DND-41 (cell line): ENCODE measurements at regions not wholly inside any gene's neighbourhood (a gene's known extent, or its start where the extent isn't known, plus 50 kb on each side); places are given as distances from the start of the nearest gene placed in this dataset.

Experiments
- ATAC-seq: fragments of 200-7000 bp; cut with Tn5 transposase; 3 replicates; pipeline ENCODE4 v1.9.1; 2021; ENCODE audit warnings: low read depth; ENCODE audit not compliant: insufficient read depth
- DNase-seq: peaks from one replicate; pipeline ENCODE4 v3.0.0-alpha.2; 2020
- H2AFZ ChIP-seq: 2 replicates; pipeline ENCODE4 v1.6.0; 2012; ENCODE audit warnings: low read depth, low read length
- H3K27ac ChIP-seq: 2 replicates; pipeline ENCODE4 v1.5.1; 2012; ENCODE audit warnings: low read length, inconsistent platforms
- H3K27me3 ChIP-seq: fragments of 200-600 bp; sonication (generic); 2 replicates; pipeline ENCODE4 v1.6.0; 2012; ENCODE audit warnings: low read length, mild to moderate bottlenecking, inconsistent platforms; ENCODE audit not compliant: insufficient read depth, poor library complexity
- H3K36me3 ChIP-seq: 2 replicates; pipeline ENCODE4 v1.5.1; 2012; ENCODE audit warnings: low read length, inconsistent platforms; ENCODE audit not compliant: insufficient read depth
- H3K4me1 ChIP-seq: 2 replicates; pipeline ENCODE4 v1.5.1; 2012; ENCODE audit warnings: mild to moderate bottlenecking, low read length; ENCODE audit not compliant: insufficient read depth
- H3K4me2 ChIP-seq: 2 replicates; pipeline ENCODE4 v1.6.0; 2012; ENCODE audit warnings: mild to moderate bottlenecking, moderate library complexity, low read length, inconsistent platforms; ENCODE audit not compliant: insufficient read depth
- H3K4me3 ChIP-seq, 2 experiments: fragments of 200-600 bp in 1 of 2; shearing (Covaris generic) in 1 of 2; 2 replicates each; pipeline ENCODE4 v1.5.1; 2012 to 2016; ENCODE audit warnings: inconsistent platforms in 2 of 2, low read length in 2 of 2, mild to moderate bottlenecking in 2 of 2, low read depth in 1 of 2, moderate library complexity in 1 of 2
- H3K79me2 ChIP-seq: 2 replicates; pipeline ENCODE4 v1.6.0; 2012; ENCODE audit warnings: low read length, inconsistent platforms; ENCODE audit not compliant: insufficient read depth
- H3K9ac ChIP-seq: 2 replicates; pipeline ENCODE4 v1.6.0; 2012; ENCODE audit warnings: low read depth, mild to moderate bottlenecking, inconsistent platforms, low read length, moderate library complexity
- H3K9me3 ChIP-seq: 2 replicates; pipeline ENCODE4 v1.5.1; 2012; ENCODE audit warnings: low read length, moderate library complexity, mild to moderate bottlenecking, inconsistent platforms; ENCODE audit not compliant: insufficient read depth, severe bottlenecking
- H4K20me1 ChIP-seq: 2 replicates; pipeline ENCODE4 v1.6.0; 2012; ENCODE audit warnings: low read length; ENCODE audit not compliant: insufficient read depth
- CTCF ChIP-seq: IDR thresholded peaks from 2 replicates; pipeline ENCODE4 v1.5.1; 2012; ENCODE audit warnings: borderline replicate concordance, low read length, moderate library complexity, mild to moderate bottlenecking; ENCODE audit not compliant: poor library complexity, severe bottlenecking; ENCODE audit errors: extremely low read depth
- EZH2 ChIP-seq: IDR thresholded peaks from 3 replicates; pipeline ENCODE4 v1.6.1; 2012; ENCODE audit warnings: borderline replicate concordance, low read depth, mild to moderate bottlenecking, moderate library complexity, low read length, inconsistent platforms; ENCODE audit not compliant: severe bottlenecking

- H2AFZ ChIP-seq: peak overlapping the region; percentile 33; the same call in 1 of the 2 replicates
- no peak for TF ChIP-seq EZH2
- TF ChIP-seq CTCF: no peak
- DNase-seq: no peak
Measured at GRCh38 chr6:149154261-149154821, 163.2 kb upstream of the TAB2 start.

DNA sequence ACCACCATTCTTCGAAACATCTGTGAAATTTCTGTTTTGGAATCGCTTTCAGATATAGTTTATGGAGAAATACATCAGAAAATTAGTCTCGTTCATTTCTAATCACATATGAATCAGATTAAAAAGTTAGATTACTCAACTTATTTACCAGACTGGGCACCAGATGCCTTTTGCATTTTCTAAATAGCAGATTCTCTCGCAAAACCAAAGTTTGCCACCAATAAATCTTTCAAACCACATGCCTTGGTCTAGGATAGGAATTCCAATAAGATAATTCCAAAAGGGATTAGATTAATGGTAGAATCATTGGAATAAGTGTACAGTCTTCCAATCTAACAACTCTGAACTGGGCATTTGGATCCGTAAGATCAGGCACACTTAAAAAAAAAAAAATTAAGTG is 160.4 kb upstream of the TAB2 start:
- H2AFZ ChIP-seq: no peak overlapping the region
- H3K4me3 ChIP-seq: no peak overlapping the region
- H3K9me3 ChIP-seq: no peaks in the 10 kb centered on the region
- TF ChIP-seq CTCF (no peak), EZH2 (no peak)
- no peak for DNase-seq
- no peak overlapping the region for H3K4me2 ChIP-seq
- H4K20me1 ChIP-seq: no peaks in the 10 kb centered on the region
- H3K27ac ChIP-seq: no peak overlapping the region
- H3K9ac ChIP-seq: no peak overlapping the region
- no peak for ATAC-seq
- H3K79me2 ChIP-seq: no peaks in the 10 kb centered on the region
- peaks cover 19% of the 10 kb centered on the region for H3K4me1 ChIP-seq
- H3K27me3 ChIP-seq: no peaks in the 10 kb centered on the region
- no peaks in the 10 kb centered on the region for H3K36me3 ChIP-seq

More at GRCh38 chr6:149154261-149154821, 163.2 kb upstream of the TAB2 start:
- Histone ChIP-seq H3K9ac (no peak overlapping the region), H3K4me3 (no peak overlapping the region), H3K27ac (no peak overlapping the region), H3K9me3 (no peaks in the 10 kb centered on the region), H3K36me3 (no peaks in the 10 kb centered on the region), H4K20me1 (no peaks in the 10 kb centered on the region), H3K4me1 (peaks cover 24% of the 10 kb centered on the region), H3K27me3 (no peaks in the 10 kb centered on the region), H3K4me2 (no peak overlapping the region), H3K79me2 (no peaks in the 10 kb centered on the region)
- no peak; the same call in 2 of the 3 replicates for ATAC-seq

DNA sequence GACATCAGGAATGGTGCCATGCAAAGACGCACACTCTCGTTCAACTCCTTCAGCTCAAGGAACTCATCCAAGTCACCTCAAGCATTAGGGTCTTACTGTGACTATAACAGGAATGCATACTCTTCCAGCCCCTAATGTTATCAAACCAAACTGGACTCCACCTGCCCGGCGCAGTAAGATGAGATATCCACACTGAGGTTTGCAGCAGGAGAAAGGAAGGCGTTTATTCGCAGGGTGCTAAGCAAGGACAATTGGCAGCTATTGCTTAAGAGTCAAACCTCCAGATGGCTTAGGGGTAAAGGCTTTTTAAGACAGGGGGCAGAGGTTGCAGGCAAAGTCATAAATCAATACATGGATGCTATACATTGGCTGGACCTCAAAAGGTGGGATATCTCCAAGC is 159.4 kb upstream of the TAB2 start:
- no peak overlapping the region for H3K4me3 ChIP-seq
- no peaks in the 10 kb centered on the region for H3K36me3 ChIP-seq
- no peak for TF ChIP-seq CTCF
- TF ChIP-seq EZH2: no peak
- H3K27me3 ChIP-seq: no peaks in the 10 kb centered on the region
- no peaks in the 10 kb centered on the region for H3K79me2 ChIP-seq
- no peak overlapping the region for H2AFZ ChIP-seq
- H3K9me3 ChIP-seq: no peaks in the 10 kb centered on the region
- H3K27ac ChIP-seq: no peak overlapping the region
- peaks cover 17% of the 10 kb centered on the region for H3K4me1 ChIP-seq
- DNase-seq: no peak
- no peak for ATAC-seq
- H3K9ac ChIP-seq: no peak overlapping the region
- no peak overlapping the region for H3K4me2 ChIP-seq
- no peaks in the 10 kb centered on the region for H4K20me1 ChIP-seq

GRCh38 chr6:149160943-149161342 is 156.6 kb upstream of the TAB2 start:
- Histone ChIP-seq H3K4me2 (no peak overlapping the region), H4K20me1 (no peaks in the 10 kb centered on the region), H3K4me3 (no peak overlapping the region), H3K27me3 (no peaks in the 10 kb centered on the region), H3K9me3 (no peaks in the 10 kb centered on the region), H3K36me3 (no peaks in the 10 kb centered on the region), H3K4me1 (no peaks in the 10 kb centered on the region), H3K27ac (no peak overlapping the region), H2AFZ (no peak overlapping the region), H3K79me2 (no peaks in the 10 kb centered on the region), H3K9ac (no peak overlapping the region)
- ATAC-seq (no peak), DNase-seq (no peak)
- TF ChIP-seq CTCF (no peak), EZH2 (no peak)
